HL-60/S4 (cell line): ENCODE measurements at regions not wholly inside any gene's neighbourhood (a gene's known extent, or its start where the extent isn't known, plus 50 kb on each side); places are given as distances from the start of the nearest gene placed in this dataset.

Experiments
- in situ Hi-C: fragments of 300-500 bp; cut with MboI; formaldehyde crosslinking; loops from 2 replicates; pipeline ENCODE4 v1.14.3; 2022; ENCODE audit warnings: low sequenced_read_pairs

DNA sequence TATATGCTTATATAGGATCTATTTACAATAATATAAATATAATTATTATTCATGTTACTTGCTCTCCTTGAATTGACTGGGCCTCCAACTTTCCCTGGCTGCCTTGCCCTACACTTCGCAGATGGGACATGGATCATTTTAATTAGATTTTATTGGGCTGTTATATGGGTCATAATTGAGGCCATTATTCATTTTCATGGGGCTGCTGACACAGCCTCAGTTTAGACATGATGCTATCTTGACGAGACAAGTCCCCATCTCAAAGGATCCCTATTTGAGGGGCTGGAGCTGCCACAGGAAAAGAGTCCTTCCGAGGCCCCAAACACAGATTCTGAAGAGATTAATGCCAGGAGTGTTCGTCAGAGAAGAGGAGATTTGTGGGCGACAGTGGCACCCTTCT is 170.4 kb downstream of the DHX35 start:
- in situ Hi-C loops = no loop called here

DNA sequence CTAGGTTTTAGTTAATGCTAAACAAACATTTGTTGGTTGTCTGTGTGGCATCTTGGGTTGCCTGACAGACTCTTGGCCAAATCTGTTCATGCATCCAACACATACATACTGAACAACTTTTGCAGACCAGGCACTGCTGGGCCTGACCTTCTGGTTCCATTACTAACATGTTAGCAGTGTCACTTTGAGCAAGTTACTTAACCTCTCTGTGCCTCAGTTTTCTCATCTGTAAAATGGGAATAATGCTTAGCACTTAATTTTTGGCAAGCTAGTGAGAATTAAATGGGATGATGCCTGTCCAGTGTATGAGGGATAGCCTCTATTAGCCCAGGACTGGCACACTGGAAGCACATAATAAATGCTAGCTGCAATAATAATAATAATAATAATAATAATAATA is 169.9 kb downstream of the DHX35 start:
- in situ Hi-C loops = no loop called here

DNA sequence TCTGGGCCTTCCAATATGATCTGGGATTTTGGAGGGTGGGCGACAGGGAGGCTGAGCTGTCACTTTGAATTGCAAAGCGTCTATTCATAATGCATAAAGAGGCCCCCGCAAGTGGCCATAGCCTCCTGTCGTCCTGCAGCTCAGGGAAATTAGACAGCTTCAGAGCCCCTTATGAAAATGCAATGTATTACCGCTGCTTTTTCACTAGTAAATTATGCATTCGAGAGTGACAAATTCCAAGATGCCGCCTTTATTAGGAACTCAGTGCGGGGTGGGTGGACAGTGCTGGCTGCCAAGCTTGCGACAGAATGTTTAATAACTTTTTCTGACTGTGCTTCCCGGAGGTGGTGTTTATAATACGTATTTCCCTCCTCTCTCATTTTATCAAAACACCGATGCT is 168.5 kb downstream of the DHX35 start:
- in situ Hi-C loops = no loop called here

DNA sequence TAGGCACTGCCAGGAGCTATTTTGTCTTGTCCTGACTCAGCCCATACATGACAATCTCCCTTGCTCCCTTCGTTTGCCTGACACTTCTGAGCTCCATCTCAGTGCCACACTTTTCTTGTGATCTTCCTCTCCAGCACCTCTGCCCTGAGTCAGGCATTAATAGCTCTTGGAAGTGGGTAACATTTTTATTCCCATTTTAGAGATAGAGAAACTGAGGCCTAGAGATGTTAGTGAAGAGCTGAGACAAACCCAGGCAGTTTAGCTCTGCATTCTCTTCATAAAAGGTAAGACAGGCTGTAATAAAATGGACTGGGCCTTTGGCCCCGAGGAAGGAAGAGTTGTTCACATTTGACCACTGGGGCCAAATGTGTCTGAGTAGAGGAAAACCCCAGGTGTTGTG is 167.4 kb downstream of the DHX35 start:
- in situ Hi-C loops = no loop called here

DNA sequence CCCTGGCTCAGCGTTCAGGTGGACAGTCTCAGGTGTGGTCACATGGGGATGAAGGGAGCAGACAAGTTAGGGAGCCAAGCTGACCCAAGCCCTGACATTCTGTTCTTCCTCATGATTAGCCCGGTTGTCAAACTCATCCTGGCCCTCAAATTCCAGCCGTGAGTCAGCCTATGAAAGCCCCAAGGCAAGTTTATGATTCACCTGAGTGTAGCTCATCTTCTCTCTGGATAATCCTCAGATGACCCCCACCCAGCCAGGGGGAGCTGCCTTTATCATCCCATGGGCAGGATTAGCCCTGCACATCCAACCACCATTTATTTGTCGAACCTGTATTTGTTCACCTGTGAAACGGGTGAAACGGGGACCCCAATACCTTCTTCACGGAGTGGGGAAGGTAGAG is 161.9 kb downstream of the DHX35 start:
- in situ Hi-C loops = loop anchor here (25.0 kb wide), 1 partner anchor 88 kb away; no protein-coding TSS in a partner anchor

DNA sequence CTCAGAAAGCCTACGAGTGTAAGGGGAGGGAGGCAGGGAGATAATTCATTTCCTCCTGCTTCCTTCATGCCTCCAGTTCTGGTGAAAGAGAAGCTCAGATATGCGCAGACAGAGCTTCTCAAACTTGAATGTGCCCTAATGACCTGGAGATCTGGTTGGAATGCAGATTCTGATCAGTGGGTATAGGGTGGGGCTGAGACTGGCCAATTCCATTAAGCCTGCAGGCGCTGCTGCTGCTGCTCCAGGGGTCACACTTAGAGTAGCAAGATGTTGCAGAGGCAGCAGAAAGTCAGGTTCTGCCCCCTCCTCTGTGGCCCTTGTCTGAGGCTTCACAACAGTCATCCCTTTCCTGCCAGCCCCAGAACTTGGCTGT is 161.0 kb downstream of the DHX35 start:
- in situ Hi-C loops = loop anchor here (25.0 kb wide), 1 partner anchor 89 kb away; no protein-coding TSS in a partner anchor

DNA sequence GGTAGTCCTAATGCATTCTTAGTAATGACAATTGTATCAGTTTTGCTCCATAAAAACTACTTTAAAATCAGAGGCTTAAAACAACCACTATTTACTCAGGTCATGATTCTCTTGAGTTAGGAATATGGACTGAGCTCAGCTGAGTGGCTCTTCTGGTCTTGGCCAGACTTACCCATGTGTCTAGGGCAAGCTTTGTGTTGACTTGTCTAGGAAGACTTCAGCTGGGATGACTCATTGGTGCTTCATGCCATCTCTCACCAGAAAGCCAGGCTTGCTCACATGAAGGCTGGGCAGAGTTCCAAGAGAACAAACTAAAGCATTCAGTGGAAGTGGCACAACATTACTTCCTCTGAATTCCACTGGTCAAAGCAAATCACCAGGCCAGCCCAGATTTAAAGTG is 155.3 kb downstream of the DHX35 start:
- in situ Hi-C loops = loop anchor here (25.0 kb wide), 1 partner anchor 95 kb away; no protein-coding TSS in a partner anchor

DNA sequence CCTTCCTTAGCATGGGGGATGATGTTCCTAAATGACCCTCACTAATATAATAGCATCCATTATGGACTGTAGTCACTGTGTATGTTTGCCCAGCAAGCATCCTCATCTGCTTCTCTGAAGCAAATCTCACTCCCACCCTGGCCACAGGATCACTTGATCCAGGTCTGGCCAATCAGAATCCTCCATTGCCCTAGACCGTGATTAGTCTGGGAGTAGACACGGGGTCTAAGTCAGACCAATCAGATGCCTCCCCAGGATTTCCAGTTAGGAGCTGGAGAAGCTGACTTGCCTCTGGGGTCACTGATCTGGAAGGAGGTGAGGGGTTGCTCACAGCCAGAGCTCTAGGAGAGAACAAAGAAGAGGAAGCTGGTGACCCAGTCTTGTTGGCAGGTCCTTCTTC is 153.9 kb downstream of the DHX35 start:
- in situ Hi-C loops = loop anchor here (25.0 kb wide), 1 partner anchor 96 kb away; no protein-coding TSS in a partner anchor

DNA sequence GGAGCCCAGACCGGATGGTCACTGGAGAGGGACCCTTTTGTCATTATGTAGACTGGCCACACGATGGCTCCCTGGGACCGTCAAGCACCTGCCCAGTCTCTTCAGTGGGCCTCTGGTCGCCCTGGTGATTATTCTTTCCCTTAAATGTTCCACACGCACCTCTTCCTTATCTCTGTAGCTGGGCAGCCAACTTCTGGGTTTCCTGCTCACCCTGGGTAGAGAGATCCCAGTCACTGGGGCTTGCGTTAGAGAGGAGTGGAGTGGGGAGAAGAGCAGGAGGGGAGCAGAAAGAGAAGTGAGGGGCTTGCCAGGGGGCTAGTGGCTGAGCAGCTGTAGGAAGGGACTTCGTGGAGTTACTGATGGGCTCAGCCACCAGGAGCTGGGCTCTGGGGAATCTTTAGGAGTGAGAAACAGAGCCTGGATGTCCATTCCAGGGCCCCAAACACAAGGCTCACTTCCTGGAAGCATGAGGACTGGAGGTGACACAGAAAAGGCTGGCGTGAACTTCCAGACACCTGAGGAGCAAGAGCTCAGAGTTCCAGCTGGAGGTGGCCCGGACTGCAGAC is 150.1 kb downstream of the DHX35 start:
- in situ Hi-C loops = loop anchor here (25.0 kb wide), 1 partner anchor 100 kb away; no protein-coding TSS in a partner anchor

DNA sequence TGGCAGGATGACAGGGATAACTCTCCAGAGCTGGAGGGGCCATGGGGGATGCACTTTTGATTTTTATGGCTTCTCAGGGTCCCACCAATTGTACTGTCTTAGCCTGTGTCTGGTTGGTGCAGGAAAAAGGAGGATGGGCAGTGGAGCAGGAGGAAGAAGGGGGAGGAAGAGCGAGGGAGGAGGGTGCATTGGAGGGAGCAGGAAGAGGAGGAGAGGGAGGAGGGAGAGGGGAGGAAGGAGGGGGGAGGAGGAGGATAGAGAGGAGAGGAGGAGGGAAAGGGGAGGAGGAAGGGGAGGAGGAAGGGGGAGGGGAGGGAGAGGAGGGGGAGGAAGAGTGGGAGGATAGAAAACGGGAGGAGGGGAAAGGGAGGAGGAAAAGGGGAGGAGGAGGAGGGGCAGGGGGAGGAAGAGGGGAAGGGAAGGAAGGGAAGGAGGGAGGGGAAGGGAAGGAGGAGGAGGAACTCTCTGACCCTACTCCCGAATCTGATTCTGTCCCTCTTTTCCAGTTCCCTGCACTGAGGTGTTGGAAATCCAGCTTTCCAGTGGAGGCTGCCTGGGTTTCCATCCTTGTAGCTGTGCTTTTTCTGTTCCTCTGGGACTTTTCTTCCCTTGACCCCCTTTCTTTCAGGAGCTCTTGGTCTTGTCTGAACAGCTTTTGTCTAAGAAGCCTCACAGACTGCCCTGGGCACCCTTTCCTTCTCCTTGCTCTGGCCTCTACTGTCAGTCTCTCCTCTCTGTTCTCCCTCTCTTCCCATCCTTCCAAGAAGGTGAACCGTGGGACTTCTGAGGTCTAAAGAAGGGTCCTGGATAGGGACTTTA is 149.4 kb downstream of the DHX35 start:
- in situ Hi-C loops = loop anchor here (25.0 kb wide), 1 partner anchor 101 kb away; no protein-coding TSS in a partner anchor

DNA sequence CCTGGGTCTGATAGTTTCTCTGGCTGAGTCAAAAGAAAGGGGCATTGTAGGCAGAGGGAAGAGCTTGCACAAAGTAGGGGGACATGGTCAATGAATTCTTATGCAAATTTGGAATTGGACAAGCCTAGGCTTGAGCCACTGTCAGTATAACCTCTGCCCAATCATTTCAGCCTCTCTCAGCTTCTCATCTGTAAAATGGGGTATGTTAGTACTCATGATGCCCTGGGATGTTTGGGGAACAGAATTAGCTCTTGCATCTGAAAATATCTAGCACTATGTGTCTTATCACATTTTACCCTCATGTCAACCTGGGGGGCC is 148.6 kb downstream of the DHX35 start:
- in situ Hi-C loops = loop anchor here (25.0 kb wide), 1 partner anchor 102 kb away; no protein-coding TSS in a partner anchor

DNA sequence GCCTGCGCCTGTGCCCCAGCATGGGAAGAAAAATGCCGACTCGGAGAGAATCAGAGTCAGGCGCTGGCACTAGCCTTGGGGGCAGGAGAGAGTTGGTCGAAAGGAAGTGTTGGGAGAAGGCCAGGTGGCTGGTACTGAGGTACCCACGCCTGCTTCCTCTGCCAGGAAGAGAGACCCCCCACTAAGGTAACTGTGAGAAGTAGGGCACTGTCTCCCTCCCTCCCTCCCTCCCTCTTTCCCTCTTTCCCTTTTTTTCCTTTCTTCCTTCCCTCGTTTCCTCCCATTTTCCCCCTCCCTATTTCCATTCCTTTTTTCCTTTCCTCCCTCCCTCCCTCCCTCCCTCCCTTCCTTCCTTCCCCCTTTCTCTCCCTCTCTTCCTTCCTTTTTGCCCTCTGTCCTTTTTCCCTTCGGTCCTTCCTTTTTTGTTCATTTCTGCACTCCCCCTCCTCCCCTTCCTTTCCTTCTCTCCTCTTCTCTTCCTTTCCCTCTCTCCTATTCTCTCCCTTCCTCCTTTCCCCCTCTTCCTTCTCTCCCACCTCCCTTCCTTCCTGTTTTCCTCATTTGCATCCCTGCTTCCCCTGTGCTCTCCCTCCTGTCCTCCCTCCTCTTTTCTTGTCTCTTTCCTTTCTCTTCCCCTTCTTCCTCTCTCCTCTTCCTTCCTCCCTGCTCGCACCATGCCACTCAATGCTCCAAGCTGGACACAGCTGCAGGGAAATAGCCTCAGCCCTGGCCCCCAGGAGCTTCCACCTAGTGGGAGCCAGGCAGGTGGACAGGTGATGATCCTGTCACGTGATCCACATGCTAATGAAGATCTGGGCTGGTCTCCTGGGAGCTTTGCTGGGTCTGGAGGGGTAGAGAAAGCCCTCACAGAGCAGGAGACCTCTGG is 148.0 kb downstream of the DHX35 start:
- in situ Hi-C loops = loop anchor here (25.0 kb wide), 1 partner anchor 102 kb away; no protein-coding TSS in a partner anchor

DNA sequence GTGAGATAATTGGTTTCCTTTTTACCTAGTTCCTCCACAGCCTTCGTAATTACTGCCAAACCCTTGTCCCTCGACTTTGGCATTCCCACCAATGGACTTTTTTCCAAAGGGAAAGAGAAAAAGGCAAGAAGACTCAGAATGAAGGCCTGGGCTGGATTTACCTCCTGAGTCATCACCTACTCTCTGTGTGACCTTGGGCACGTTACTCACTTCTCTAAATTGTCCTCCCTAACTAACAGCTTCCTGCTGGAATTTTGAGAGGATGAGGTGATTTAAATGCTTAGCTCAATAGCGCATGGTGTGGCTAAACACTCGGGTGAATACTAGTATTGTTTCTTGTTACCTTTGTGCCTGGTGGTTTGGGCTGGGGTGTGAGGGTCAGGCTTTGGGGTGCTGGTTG is 146.6 kb downstream of the DHX35 start:
- in situ Hi-C loops = loop anchor here (25.0 kb wide), 1 partner anchor 104 kb away; no protein-coding TSS in a partner anchor

DNA sequence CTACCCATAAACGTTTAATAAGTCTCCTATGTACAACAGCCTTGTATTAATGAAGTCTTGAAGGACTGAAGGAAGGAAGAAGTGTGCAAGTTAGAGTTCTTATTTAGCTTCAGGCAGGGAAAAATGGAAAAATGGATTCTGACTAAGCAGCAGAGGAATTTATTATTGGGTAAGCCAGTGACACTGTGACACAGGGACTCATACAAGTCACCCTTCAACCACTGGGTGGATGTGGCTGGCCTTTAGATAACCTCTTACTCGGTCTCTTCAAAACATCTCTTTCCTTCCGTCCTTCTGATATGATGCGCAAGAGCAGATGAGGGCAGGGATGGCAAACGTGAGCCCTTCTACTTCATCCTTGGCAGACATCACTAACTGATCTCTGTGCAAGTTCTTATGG is 145.6 kb downstream of the DHX35 start:
- in situ Hi-C loops = loop anchor here (25.0 kb wide), 1 partner anchor 105 kb away; no protein-coding TSS in a partner anchor

DNA sequence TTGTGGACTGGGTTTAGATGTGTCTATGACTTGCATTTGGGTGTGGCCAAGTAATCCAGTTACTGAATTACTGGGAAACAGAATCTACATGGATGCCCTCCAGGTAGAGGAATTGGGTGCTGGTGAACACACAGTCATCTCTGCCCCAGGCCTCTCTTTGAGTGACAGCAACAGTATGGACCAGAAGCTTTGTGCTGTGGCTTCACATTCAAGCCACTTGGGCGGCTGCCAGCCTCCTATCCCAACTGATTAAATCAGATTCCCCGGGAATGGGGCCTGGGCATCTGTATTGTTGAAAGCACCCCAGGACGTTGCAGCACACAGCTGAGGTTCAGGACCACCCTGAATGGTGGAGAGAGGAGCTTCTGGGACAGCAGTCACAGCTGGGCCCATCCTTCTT is 144.6 kb downstream of the DHX35 start:
- in situ Hi-C loops = loop anchor here (25.0 kb wide), 1 partner anchor 106 kb away; no protein-coding TSS in a partner anchor

DNA sequence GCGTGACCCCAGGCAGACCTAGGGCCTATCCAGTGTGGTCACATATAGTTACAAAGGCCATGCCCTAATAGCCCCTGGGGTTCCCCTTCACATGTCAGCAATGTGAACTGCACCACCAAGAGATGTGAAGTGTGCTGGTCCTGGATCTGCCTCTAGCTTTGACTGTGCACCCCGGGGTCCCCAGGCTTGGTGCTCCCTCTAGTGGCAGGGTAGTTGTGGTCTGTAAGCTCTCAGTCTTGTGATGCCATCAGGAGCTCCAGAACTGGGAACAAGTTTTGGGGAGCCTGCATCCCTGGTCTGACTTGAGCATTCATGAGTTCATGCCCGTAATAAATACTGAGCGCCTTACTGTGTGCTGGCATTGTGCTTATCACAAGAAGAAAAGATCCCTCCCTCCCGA is 143.4 kb downstream of the DHX35 start:
- in situ Hi-C loops = loop anchor here (25.0 kb wide), 1 partner anchor 107 kb away; no protein-coding TSS in a partner anchor

DNA sequence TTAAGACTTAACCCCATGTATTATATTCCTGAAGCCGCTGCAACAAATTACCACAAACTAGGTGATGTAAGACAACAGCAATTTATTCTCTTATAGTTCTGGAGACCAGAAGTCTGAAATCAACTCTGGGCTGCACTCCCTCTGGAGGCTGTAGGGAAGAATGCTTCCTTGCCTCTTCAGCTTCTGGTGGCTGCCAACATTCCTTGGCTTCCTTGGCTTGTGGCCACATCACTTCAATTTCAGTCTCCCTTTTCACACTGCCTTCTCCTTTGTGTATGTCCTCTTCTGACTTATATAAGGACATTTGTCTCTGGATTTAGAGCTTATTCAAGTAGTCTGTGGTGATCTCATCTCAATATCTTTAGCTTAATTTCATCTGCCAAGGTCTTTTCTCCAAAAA is 141.6 kb downstream of the DHX35 start:
- in situ Hi-C loops = loop anchor here (25.0 kb wide), 1 partner anchor 109 kb away; no protein-coding TSS in a partner anchor

DNA sequence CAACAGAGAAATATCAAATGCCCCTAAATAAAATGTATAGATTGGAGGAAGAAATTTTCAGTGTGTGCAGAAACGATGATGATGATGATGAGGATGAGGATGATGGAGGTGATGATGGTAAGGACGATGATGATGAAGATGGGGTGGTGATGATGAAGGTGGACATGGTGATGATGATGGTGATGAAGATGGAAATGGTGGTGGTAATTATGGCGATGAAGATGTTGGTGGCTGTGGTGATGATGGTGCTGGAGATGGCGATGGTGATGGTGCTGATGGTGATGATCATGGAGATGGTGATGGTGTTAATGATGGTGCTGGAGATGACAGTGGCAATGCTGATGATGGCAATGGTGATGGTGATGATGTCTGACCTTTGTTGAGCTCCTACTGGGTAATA is 141.2 kb downstream of the DHX35 start:
- in situ Hi-C loops = loop anchor here (25.0 kb wide), 1 partner anchor 109 kb away; no protein-coding TSS in a partner anchor

DNA sequence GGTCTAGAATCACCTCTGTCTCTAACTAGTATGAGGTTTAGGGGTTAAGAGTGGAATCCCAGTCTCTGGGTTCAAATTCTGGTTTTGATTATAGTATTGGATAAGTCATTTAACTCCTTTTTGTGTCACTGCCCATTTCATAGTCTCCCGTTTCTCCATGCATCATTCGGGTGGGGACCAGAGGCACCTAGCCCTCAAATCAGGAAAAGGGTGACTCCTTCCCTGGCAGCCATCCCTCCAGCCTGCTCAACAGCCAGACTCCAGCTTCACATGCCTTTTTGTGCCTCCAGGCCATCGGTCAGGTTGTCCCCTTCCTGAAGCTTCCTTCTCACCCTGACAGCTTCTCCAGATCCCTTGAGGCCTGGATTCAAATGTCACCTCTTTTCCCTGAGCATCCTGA is 139.8 kb downstream of the DHX35 start:
- in situ Hi-C loops = loop anchor here (25.0 kb wide), 1 partner anchor 110 kb away; no protein-coding TSS in a partner anchor

DNA sequence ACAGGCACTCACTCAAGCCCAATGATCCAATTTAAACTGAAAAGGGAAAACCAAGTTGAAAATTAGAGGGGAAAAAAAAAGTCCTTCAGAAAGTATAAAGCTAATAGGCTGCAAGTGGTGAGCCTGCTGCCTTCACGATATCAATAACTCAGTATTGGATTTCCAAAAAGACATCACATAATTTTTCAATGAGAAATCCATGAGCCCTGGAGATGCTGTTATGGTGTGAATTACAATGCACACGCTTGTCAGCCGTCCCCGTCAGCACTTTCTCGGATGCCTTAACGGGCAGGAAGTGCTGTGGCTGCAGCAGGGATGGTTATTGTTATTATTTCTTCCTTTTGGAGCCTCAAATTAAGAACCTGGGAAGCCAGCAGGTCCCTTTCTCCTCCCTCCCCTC is 138.5 kb downstream of the DHX35 start:
- in situ Hi-C loops = loop anchor here (25.0 kb wide), 1 partner anchor 112 kb away; no protein-coding TSS in a partner anchor

DNA sequence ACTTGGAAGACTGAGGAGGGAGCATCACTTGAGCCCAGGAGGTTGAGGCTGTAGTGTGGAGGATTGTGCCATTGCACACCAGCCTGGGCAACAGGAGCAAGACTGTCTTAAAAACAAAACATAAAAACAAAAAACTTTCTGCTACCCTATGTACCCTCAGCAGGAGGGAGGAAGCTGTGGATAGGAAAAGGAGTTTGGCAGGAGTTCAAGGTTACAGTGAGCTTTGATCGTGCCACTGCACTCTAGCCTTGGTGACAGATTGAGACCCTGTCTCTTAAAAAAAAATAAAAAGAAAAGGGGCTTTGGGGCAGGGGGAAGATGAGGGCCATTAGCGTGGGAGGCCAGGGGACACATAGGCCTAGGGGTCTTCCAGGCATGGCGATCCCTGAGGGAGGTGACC is 135.7 kb downstream of the DHX35 start:
- in situ Hi-C loops = no loop called here
